ENCODE measurements at regions not wholly inside any gene's neighbourhood (a gene's known extent, or its start where the extent isn't known, plus 50 kb on each side); places are given as distances from the start of the nearest gene placed in this dataset.
"Not testable (repeated sequence)": the region's sequence is repeated elsewhere in the genome, so short reads cannot be mapped to it uniquely, and the experiment has no call there.

- TF ChIP-seq CTCF (conservative IDR thresholded peaks at IDR 0.05; ENCODE audit: low read depth, low read length); MXI1 (IDR thresholded peaks at IDR 0.05; ENCODE audit: borderline replicate concordance, low read depth, low read length); RAD21 (IDR thresholded peaks at IDR 0.05; ENCODE audit: low read length); POLR2A (IDR thresholded peaks at IDR 0.05; ENCODE audit: low read depth, low read length); MAFK (IDR thresholded peaks at IDR 0.05; ENCODE audit: low read depth, low read length); MAZ (IDR thresholded peaks at IDR 0.05; ENCODE audit: borderline replicate concordance, low read depth, low read length); USF2 (IDR thresholded peaks at IDR 0.05; ENCODE audit: low read depth, low read length); ELK1 (IDR thresholded peaks at IDR 0.05; ENCODE audit: borderline replicate concordance, low read depth, low read length); CHD1 (IDR thresholded peaks at IDR 0.05; ENCODE audit: low read depth, low read length); FOS (IDR thresholded peaks at IDR 0.05; ENCODE audit: low read depth, low read length); SMC3 (IDR thresholded peaks at IDR 0.05; ENCODE audit: low read depth, low read length); RCOR1 (IDR thresholded peaks at IDR 0.05; ENCODE audit: insufficient replicate concordance, low read length); NFE2L2 (IDR thresholded peaks at IDR 0.05; ENCODE audit: low read depth, low read length): not testable (repeated sequence)
Observed at GRCh38 chr3:75440986-75441385, 223.1 kb upstream of the FRG2C start.

Data from IMR-90 (cell line).